Posterior vena cava (tissue), 2 donors: ENCODE measurements at regions not wholly inside any gene's neighbourhood (a gene's known extent, or its start where the extent isn't known, plus 50 kb on each side); places are given as distances from the start of the nearest gene placed in this dataset.

Source experiments
- DNase-seq: peaks from one replicate; pipeline ENCODE4 v3.0.0-alpha.2; 2020; ENCODE audit warnings: low spot score
- intact Hi-C, 2 donors: fragments of 100-400 bp; cut with DNase I; formaldehyde crosslinking; loops; one replicate each; pipeline versions ENCODE4 v1.14.1 to v1.14.2; 2022 to 2023
- donor health status: DM: yes; HTN: yes; CAD: no.
- donor health status: DM: yes; HTN: yes; CAD: no.

DNA sequence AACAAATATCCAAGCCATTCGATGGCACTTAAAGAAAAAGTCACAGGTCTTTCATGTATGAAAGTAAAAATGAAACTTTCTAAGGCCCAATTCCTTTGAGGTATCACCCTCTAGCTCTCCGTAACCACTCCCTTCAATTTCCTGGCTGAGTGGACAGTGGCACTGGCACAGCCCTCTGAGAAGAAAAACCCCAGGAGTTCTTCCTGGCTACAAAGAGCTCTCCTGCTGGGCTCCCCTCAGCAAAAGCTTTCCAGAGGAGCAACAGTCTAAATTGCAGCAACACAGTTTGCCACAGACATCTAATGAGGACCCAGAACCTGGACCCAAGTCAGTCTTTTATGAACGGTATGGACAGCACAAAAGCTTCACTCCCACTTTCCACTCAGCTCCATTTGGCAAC lies 71.8 kb downstream of the FUNDC1 start:
- no peak for DNase-seq
- intact Hi-C loops, result no loop called here

DNA sequence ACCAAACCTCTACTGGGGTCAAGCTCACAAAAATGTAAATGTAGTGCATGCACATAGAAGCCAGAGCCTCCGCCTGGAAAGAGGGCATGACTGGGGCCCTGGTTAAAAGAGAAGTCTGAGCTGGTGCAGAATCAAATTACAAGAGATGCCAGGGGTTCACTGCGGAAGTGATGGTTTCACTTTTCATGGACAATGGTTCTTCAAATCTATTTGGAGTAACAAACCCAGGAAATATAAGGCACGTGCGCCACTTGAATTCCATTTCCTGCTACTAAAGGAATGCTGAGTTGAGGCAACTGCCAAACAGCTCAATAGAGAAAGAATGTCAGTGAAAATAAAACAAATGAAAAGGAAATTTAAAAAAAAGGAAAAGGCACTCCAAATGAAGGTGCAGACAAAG lies 79.8 kb downstream of the FUNDC1 start:
- intact Hi-C loops, result no loop called here
- no peak for DNase-seq

DNA sequence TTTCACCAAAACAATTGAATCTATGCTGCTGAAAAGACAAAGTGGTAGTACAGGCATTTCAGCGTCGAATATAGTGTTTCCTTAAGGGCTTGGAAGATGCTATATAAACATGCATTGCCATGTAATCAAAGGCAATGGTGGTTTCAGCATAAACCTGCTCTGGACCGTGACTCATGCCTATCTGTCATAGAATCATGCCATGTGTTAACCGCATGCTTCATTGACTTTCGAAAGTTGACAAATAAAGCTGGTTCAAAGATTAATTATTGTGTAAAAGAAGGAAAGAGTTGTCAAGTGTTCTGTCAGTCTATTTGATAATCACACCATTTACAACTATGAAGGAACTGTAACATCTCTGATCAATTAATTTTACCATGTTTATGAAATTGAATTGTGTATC lies 83.2 kb downstream of the FUNDC1 start:
- intact Hi-C loops, result no loop called here
- DNase-seq, result no peak

DNA sequence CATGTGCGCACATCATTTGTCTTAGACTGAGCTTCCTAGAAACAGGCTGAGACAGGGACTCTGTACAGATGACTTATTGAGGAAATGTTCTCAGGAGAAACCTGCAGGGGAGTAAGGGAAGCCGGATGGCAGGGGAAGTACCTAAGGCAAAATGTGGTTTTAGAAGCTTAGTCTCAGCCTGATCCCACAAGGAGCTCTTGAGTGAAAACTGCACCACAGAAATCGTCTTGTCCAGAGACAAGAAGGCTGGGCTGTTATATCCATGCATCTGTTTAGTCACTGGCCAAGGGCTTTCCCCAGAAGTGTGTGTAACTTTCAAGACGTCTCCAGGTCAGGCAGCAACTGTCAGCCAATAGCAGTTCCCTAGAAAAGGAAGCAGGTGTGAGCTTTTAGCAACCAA lies 86.0 kb downstream of the FUNDC1 start:
- no peak for DNase-seq
- intact Hi-C loops, result no loop called here

DNA sequence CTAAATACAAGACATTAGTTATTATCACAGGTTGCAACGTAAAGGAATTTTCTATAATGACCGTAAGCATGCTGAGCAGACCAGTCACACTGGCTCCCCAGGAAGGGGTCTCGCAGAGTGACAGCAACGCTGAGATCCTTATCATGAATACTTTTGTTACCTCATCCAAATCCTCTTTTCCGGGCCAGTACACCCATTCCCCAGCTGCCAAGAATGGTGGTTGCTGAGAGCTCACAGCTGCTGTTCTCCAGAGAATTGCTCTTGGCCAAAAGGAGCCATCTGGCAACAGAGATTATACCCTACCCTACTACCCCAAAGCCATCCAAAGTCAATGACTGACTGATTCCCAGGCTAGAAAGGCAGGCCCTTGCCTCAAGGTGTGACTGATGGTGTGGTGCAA lies 91.6 kb downstream of the FUNDC1 start:
- intact Hi-C loops, result no loop called here
- no peak for DNase-seq

DNA sequence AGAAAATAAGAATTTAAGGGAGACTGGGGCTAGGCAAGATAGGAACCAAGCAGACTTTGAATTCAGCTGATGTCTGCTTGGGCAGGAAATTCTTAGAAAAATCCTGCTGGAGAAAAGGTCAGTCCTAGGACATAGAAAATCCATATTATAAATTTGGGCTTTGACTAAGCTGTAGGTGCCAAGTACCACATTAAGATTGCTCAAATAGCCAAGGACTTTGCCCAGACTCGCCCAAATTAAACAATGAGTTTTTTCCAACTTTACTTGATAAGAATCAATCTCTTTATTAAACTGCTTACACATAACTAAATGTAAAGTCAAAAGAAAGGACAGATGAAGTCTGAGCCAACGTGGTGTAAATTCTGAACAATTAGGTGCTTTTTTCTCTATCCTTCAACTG lies 95.4 kb downstream of the FUNDC1 start:
- intact Hi-C loops, result no loop called here
- no peak for DNase-seq

DNA sequence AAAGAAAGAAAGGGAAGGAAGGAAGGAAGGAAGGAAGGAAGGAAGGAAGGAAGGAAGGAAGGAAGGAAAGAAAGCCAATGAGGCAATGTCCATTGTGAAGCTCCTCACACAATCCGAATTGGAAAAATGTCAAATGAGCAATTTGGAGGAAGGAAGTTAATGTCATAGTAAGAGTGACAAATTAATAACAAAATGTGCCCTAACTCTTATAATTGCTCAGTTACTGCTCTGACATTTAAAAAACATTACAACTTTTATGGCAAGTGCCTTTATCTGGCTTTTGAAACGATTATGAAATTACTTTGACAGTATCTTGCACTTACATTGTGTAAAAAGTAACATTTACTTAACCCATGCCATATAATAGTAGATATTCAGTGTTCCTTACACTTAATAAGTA lies 96.5 kb upstream of the EFHC2 start:
- DNase-seq, result no peak
- intact Hi-C loops, result no loop called here

DNA sequence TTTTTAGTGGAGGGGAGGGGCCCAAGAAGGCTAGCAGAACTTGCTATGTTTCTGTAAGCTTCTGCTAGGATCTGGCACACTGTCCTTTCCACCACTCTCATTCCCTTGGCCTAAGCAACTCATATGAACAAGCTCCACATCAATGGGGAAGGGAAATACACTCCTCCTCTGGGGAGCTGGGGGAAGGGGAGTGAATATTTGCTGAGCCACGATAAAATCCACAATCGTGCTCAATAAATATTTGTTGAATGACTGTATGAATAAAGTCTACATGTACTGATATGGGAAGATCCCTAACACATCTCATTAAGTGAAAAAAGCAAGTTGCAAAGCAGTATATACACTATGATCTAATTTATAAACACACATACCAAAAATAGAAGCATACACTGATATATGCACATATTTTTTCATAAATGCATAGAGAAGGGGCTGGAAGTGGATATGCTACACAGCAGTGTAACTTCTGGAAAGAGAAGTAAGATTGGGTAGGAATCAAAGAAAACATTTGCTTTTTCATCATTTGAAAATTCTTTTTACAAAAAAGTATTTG lies 95.8 kb upstream of the EFHC2 start:
- no peak for DNase-seq
- intact Hi-C loops, result no loop called here

DNA sequence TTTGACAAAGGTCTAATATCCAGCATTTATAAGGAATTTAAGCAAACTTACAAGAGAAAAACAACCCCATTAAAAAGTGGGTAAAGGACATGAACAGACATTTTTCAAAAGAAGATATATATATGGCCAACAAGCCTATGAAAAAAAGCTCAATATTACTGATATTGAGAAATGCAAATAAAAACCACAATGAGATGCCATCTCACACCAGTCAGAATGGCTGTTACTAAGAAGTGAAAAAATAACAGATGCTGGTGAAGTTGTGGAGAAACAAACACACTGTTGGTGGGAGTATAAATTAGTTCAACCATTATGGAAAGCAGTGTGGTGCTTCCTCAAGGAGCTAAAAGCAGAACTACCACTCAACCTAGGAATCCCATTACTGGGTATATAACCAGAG lies 91.6 kb upstream of the EFHC2 start:
- DNase-seq, result no peak
- intact Hi-C loops, result no loop called here

DNA sequence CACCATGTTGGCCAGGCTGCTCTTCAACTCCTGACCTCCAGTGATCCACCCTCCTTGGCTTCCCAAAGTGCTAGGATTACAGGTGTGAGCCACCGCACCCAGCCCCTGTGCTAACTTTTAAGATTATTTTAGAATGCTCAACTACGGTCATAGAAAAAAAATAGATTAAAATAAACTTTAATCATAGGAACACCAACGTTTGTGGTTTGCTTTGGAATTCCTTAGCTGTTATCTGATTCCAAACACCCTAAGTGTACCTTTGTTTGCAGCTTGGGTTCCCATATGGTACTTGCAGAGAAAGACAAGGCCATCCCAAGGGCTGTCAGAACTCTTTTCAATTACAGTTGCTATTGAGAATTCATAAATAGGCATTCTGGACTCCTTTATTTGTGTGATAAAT lies 90.1 kb upstream of the EFHC2 start:
- intact Hi-C loops, result no loop called here
- DNase-seq, result no peak

DNA sequence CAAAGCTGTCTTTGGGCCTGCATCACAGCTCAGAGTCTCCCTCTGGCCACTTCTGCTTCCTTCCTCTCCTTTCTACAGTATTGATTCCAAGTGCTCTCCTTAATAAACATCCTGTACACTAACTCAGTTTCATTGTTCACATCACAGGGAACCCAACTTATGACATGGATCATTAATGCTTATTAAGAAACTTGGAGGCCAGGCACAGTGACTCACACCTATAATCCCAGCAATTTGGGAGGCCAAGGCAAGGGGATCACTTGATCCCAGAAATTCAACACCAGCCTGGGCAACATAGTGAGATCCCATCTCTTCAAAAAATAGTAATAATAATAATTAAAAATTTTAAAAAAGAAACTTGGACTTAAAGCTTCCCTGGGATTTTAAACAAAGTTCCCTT lies 89.2 kb upstream of the EFHC2 start:
- intact Hi-C loops, result no loop called here
- no peak for DNase-seq

DNA sequence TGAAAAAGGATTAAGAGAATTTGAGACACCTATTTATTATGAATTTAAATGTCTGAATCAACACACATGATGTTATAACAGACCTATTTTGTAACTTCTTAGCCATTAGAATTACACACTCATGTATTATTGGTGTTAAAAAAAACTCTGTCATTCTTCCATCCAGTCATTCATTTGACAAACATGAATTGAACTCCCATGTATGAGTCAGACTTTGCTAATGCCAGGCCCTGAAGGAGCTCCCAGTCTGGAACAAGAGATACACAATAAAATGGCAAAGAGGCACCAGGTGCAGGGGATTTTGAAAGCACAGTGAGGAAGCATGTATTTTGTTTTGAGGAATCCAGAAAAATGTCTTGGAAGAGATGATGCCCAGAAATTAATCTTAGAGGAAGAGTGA lies 87.7 kb upstream of the EFHC2 start:
- intact Hi-C loops, result no loop called here
- no peak for DNase-seq

DNA sequence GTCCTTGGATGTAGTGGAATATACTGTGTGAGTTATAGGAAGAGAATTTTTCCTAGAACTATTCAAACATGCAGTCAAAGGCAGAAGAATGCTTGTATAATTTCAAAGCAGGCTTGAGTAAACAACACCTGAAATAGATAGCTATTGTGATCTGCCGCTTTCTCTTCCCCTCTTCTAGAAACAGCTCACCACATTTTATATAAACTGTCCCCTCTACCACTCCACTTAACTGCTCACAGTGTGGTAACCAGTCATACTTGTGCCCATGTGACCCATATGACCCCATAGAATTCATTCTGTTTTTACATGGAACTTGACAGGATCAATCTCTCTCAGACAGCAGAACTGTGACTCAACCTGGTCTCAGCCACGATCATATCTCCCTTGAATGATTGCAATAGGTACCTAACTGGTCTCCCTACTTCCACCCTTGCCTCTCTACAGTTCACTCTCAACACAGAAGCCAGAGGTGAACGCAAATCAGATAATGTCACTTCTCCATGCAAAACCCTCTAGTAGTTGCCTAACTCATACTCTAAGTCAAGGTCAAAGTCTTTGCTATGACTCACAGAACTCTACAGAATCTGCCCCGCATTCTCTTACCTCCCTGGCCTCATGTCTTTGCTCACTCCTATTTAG lies 85.6 kb upstream of the EFHC2 start:
- intact Hi-C loops, result no loop called here
- no peak for DNase-seq

DNA sequence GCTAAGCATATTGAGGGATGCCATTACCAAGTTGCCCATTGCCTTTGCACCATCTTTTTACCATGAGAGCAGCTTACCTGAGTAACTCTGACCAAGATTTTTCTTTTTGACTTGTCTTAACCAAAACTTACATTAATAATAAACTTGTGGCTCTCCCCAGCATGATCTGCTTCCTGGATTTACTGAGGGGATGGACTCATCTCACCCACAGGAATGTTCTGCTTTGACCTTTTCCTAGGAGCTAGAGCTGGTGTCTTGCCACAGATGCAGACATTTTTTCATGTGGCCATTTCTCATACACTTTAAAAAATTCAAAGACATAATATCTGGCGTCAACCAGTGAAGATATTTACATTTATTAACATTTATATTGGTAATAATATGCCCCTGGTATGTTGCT lies 79.2 kb upstream of the EFHC2 start:
- DNase-seq, result no peak
- intact Hi-C loops, result loop anchor here in 1 of 2 donors (5.0 kb wide), 1 partner anchor 675 kb away; no protein-coding TSS in a partner anchor

DNA sequence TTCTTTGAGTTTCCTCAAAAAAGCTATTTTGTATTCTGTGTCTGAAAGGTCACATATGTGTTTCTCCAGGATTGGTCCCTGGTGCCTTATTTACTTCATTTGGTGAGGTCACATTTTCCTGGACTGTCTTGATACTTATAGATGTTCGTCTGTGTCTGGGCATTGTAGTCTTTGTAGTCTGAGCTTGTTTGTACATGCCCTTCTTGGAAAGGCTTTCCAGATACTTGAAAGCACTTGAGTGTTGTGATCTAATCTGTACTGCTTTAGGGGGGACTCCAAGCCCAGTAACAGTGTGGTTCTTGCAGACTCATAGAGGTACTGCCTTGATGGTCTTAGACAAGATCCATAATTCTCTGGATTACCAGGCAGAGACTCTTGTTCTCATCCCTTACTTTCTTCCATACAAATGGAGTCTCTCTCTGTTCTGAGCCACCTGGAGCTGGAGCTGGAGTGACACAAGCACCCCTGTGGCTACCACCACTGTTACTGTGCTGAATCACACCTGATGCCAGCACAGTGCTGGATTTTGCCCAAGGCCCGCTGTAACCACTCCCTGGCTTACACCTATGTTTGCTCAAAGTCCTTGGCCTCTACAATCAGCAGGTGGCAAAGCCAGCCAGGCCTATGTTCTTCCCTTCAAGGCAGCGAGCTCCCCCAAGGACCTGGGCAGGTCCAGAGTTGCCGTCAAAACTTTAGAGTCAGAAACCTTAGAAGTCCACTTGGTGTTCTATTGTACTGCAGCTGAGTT lies 72.3 kb upstream of the EFHC2 start:
- no peak for DNase-seq
- intact Hi-C loops, result no loop called here

DNA sequence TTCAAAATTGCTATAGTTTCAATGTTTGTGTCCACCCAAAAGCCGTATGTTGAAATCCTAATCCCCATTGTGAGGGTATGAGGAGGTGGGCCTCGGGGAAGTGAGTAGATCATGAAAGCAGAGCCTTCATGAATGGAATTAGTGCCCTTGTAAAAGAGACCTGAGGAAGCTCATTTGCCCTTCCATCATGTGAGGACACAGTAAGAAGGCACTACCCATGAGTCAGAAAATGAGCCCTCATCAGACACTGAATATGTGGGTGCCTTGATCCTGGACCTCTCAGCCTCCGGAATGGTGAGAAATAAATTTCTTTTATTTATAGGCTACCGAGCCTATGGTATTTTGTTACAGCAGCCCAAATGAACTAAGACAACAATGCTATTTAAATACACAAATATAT lies 57.7 kb upstream of the EFHC2 start:
- no peak for DNase-seq
- intact Hi-C loops, result no loop called here

DNA sequence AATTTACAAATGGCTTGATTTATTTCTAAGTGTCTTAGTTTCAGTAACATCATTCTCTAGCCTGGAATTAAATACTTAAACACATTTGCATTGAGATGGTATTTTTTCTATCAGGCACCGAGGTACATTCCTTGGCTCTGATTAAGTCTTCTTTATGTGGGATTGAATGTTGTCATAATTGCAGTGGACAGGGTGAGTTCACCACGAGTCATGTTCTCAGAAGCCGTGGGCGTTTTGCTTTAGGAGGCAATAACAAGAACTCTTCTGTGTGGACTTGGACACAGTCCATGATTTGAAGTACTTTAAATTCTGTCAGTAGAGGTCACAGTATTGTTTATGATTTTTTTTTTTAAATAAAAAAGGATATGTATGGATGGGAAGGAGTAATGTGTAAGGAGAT lies 57.1 kb upstream of the EFHC2 start:
- DNase-seq, result no peak
- intact Hi-C loops, result no loop called here

DNA sequence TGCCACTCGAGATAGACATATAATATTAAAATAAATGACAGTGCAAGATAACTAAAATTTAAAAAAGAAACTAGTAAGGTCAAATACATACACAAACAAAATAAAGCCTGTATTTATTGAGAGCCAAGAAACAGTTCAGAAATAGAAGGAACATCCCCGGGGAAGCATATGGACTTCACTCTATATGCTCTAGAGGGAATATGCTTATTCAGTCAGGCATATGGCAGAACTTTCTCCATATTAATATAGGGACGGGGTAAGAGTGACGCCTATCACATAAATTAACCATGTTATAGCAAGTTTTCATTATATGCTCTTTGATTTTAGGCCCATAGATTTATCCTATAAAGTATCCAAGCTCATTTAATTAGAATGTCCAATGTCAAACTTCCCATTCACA lies 56.7 kb upstream of the EFHC2 start:
- intact Hi-C loops, result no loop called here
- no peak for DNase-seq
